Activated CD4-positive, CD25-positive, alpha-beta regulatory T cell treated with anti-CD3 and anti-CD28 coated beads, Interleukin-2, amount 50 U/mL, for 72 hours (primary cell): ENCODE measurements at regions not wholly inside any gene's neighbourhood (a gene's known extent, or its start where the extent isn't known, plus 50 kb on each side); places are given as distances from the start of the nearest gene placed in this dataset.

Experiments
- DNase-seq: peaks from one replicate; pipeline ENCODE4 v3.0.0; 2021

DNA sequence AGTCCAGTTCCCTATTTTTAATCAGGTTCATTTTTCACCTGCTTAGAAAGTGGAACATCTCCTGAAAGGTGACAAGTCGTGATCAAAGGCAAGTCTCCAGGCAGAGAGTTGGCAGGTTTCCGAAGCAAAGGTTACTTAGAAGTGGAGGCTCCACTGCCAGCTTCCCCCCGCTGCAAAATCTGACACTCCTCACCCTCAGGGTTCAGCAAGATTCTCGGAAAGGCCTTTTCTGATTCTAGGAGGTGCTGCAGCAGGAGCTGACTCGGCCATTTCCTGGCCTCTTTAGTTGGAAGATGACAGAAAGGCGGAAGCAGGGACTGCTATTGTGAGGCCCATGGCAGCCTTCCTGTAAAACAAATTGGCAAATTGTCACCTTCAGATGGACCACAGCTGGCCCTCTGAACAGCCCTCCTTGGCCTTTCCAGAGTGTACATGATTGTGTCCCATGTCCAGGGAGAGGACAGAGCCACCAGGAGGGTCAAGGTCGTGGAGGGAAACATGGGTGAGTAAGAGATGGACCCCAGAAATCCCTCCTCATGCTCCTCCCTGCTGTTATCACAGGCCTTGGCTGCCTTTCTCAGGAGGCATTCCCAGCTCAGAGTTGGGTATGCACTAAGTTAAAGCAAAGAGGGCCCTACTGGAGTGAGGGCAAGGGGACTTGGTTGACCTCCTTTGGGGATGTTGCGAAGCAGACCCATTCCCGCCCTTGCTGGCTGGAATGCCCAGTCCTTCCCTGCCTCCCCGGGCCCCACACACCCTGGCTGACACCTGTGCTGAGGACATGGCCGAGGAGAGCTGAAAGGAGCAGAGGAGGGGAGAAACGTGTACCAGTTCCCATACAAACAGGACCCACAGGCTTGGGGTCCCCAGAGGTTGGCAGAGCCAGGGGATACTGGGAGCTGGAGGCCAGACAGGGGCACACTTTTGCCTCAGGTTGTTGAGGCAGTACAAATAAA, 115.5 kb upstream of the IRF2BP2 start:
- DNase-seq: peak; percentile 44

DNA sequence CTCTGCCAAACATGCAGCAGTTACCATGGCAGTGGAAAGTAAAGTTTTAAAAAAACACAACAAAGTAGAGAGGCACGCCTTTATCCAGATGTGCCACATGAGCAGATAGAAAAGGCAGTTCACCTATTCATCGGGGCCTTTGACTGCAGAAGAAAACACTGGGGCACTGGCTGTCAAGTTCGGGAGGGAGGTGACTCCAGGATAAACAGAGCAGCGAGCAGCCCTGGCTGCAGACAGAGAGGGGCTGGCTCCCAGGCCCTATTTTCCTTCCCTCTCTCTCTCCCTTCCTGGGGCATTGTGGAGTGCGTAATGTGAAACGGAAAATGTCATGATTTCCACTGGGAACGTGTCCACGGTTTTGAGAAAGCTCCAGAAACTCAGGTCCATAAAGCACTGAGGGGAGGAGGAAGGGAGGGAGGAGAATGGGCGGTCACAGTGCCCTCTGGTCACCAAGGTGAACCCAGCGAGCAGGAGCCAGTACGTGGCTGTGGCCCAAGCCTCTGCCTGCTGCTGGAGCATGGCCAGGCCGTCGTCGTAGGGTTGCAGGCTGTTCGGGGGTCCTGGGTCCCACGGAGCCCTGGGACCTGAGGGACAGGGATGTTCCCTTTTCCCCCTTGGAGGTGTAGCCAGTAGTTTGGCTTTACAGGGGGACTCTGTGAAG, 114.7 kb upstream of the IRF2BP2 start:
- DNase-seq: peak; percentile 46

GRCh38 chr1:234722904-234723720, 113.1 kb upstream of the IRF2BP2 start:
- no peak for DNase-seq

DNA sequence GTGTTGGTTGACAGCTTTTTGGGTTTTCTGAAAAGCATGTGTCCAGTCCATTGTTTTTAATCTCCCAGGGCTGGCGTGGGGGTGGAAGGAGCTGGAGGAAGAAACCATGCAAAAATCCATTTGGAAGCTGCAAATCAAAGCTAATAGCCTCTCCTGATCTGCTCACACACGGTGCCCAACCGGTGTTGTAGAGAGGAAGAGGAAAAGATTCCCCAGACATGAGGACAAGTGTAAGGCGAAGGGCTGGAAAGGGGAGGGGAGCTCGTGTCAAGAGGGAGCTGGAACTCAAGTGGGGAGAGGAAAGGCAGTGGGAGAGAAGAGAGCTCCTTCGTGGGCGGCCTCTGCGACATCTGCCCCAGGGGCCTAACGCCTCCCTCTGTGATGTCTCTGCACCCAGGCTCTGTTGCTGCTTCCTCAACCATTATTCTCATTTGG, 112.3 kb upstream of the IRF2BP2 start:
- DNase-seq: no peak

DNA sequence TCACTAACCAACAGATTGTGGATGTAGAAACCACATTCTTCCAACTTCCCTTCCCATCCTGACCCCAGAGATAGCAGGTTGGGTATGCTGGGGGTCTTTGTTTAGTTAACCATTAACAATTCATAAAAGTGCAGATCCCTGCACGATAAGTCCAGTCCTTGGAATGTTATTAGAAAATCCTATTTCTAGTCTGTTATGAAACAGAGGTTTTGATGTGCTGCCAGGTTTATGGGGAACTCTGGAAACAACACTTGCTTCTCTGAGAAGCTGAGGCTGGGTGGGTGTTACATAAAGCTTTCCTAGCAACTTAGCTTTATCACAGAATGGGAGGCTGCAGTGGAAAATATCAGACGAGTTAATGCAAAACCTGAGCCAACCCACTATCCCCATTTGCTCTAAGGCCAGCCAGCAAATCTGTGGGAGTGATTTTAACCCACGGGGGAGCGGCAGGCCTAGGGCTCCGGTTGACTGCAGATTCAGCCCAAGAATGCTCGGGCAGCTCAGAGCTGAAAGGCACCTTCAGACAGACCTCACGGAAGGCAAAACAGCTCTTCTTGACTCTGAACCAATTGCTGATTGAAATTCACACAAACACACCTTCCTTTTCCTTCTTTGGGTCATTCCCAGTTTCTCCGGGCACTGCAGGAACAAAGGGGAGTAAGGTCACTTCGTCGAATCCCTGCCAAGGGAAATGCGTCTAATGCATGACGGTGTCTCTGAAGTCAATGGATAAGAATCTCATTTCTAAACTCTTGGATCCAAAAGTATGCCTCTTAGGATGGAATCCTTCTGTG, 111.7 kb upstream of the IRF2BP2 start:
- DNase-seq: no peak

DNA sequence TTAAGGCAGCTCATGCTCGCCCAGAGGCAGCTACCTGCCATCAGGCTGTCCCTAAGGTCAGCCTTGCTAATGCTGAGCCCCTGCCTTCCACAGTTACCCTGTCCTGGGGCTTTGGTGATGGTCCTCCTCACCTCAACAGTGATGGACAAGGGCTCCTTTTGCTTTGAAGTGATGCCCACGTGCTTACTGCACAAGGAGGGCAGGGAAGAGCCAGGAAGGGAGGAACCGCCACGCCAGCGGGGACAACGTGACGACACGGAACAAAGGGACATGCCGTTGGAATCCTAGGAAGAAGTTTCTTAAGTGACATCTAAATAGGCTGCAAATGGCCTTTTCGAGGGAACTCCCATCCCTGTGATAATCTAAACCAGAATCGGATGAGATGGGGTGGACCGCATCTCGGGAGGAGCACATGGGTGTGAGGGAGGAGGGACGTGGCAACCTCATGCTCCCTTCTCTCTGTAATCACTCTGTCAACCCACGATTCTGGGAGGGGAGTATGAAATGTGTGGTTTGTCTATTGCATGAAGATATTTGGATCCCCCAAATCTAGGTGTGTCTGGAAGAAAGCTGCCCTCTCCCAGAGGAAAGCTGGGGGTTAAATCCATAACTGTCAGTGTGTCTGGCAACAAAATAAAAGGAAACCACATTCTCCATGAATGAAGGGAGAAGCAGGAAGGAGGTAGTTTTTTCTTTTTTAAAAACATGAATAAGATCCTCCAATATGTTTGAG, 110.9 kb upstream of the IRF2BP2 start:
- no peak for DNase-seq

DNA sequence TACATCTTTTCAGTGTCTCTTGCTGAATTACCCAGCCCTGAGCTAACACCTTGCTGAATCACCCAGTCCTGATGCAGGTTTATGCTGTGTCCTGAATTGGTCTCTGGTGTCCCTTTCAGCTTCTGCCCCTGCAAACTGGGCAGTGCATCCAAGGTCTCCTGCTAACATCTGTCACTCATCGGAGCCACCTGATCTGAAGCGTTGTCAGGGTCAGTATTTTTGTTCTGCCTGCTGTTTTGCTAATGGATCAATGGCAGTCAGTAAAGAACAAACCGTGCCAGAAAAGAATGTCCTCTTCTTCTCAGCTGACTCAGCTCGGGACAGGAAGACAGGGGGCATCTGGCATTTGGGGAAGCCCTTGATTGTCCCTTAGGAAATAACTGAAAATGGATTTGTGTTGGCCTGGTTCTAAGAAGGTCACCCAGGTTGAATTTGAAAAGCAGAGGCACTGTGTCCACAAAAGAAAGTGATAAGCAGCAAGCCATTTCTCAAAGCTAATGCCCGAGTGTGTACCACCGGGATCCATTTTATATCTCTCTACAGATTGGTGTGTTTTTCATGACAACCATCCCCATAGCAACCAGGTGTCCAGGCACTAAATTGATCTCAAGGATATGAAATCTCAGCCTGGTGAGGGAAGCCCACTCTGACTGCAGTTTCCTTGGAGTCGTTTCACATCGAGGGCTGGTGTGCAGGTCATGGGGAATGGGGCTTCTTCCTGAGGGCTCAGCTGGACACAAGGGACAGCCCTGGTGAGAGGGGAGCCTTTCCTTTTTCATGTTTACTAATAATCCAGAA, 109.7 kb upstream of the IRF2BP2 start:
- DNase-seq: no peak

DNA sequence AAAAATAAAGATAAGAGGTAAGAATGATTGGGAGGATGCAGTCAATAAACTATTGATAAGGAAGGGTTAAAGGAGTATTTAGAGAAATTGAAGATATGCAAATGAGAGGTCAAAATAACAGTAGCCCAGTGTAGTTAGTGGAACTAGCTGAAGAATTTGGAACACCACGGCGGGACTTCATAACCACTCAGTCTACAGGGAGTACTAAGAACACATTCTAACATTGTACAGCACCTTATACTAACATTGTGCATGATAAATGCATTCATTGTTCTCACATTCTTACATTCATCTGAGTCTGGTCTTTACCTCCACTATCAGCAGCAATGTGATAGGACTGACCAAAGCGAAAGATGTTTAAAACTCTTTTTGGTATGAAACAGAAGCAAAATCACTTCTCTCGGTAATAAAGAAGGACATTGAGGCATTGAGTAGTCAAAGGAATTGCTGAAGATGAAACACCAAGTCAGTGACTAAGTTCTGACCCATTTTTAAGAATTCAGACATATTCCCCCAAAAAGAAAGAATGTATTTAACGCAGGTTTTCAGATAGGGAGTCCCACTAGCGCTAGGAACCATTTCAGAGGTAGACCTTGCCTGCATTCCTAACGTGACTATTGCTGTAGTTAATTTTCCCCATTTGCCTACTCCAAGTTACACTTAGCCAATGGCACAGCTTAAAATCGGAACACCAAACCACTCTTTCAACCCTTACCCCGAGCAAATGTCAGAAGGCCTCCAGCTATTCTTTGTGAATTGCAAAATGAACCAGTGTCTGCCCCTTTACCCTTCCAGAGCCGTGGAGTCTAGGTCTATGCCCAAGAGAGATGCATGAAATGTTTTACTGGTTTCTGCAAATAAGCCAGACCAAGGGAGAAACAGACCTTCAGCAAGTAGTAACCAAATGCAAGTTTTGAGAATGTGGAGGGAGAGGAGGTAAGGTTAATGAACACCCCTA, 108.8 kb upstream of the IRF2BP2 start:
- DNase-seq: no peak

DNA sequence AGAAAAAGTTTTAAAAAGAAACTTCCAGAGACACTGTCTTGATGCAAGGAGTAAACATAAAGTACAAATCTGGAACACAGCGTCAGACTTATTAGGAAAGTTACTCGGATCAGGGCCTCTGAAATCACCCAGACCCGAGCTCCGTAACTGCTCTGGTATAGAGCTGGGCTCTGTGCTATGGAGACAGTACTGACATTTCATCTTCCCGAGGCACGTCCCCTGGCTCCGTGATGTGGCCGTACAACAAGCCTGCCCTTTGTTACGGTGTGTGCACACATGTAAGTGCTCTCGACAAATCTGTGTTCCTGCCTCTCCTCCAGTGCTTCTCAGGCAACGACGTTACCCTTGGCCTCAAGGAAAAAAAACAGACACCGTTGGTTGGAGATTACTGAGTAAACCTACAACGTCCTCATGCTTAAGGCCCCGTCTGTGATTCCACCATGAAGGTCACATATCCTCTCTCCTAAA, 107.0 kb upstream of the IRF2BP2 start:
- DNase-seq: no peak

- no peak for DNase-seq
These were observed 105.5 kb upstream of the IRF2BP2 start for GRCh38 chr1:234715252-234716014.

GRCh38 chr1:234713859-234714258, 103.9 kb upstream of the IRF2BP2 start:
- DNase-seq: no peak

- no peak for DNase-seq
These were observed 103.5 kb upstream of the IRF2BP2 start for GRCh38 chr1:234713440-234713839.

GRCh38 chr1:234712891-234713305, 102.9 kb upstream of the IRF2BP2 start:
- DNase-seq: no peak

DNA sequence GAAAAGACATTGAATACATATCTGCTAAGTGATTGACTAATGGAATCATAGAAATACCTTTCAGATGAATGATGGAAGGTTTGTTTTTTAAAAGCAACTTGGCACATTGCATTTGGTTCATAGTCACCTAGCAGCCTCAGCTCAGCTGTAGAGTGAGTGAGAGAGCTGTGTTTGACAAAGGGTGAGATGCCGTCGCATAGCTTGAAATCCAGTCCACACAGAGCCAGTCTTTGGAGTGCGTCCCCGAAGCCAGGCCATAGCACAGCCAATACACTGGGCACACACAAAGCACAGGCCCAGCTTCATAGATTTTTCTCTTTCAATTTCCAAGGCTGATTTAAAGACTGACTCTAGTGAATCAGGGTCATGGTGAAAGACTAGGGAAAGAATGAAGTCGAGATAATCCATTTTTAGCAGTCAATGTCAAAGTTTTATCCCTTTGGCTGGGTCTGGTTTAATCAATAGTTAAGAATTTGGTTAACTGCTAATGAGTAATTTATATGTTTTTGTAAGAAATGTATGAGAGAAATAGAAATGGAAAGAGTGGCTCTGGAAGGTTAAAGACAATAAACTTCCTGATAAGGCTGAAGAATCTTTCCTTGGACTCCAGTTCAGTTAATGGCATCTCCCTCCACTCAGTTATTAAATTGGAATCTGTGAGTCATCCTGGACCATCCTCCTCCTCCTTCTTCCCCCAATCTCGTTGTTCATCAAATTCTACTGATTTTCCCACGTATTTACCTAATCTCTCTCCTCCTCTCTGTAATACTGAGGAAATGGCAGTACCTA, 101.2 kb upstream of the IRF2BP2 start:
- DNase-seq: no peak

- DNase-seq: no peak
These were observed 100.4 kb upstream of the IRF2BP2 start for GRCh38 chr1:234710381-234710780.

- DNase-seq: no peak
These were observed 99.7 kb upstream of the IRF2BP2 start for GRCh38 chr1:234709473-234710228.
